DOHH2 (cell line): ENCODE measurements at regions not wholly inside any gene's neighbourhood (a gene's known extent, or its start where the extent isn't known, plus 50 kb on each side); places are given as distances from the start of the nearest gene placed in this dataset.

ENCODE experiments used
- EZH2phosphoT487 ChIP-seq: fragments of 200-600 bp; sonication (generic); IDR thresholded peaks from 2 replicates; pipeline ENCODE4 v1.6.1; 2017; ENCODE audit warnings: borderline replicate concordance, mild to moderate bottlenecking, antibody characterized with exemption, low read length, moderate library complexity, mixed read lengths
- TF ChIP-seq, protein P1 (sequence below): fragments of 200-600 bp; sonication (generic); IDR thresholded peaks from one replicate; pipeline ENCODE4 v1.5.1; 2014; ENCODE audit warnings: antibody characterized with exemption, mild to moderate bottlenecking, low read depth, low read length; ENCODE audit not compliant: poor library complexity, severe bottlenecking

DNA sequence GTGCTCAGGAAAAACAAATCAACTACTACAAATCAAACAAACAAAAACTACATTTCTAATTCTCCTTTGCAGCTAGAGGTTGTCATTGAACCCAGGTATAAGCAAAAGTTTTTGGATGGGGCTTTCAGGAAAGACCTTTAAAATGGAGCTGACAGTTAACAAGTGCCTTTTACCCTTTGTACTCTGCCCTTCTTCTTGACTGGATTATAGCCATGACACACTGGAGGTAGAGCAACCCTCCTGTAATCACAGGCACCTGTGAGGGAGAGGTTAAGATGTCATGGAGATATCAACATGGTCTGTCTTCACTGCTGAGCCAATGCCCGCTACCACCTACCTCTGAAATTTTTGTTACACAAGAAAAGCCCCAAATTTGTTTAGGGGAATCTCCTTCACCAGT is 100.0 kb upstream of the GLS start:
- TF ChIP-seq, protein P1, sequence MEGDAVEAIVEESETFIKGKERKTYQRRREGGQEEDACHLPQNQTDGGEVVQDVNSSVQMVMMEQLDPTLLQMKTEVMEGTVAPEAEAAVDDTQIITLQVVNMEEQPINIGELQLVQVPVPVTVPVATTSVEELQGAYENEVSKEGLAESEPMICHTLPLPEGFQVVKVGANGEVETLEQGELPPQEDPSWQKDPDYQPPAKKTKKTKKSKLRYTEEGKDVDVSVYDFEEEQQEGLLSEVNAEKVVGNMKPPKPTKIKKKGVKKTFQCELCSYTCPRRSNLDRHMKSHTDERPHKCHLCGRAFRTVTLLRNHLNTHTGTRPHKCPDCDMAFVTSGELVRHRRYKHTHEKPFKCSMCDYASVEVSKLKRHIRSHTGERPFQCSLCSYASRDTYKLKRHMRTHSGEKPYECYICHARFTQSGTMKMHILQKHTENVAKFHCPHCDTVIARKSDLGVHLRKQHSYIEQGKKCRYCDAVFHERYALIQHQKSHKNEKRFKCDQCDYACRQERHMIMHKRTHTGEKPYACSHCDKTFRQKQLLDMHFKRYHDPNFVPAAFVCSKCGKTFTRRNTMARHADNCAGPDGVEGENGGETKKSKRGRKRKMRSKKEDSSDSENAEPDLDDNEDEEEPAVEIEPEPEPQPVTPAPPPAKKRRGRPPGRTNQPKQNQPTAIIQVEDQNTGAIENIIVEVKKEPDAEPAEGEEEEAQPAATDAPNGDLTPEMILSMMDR, result no peak
- TF ChIP-seq EZH2phosphoT487, result no peak
